ENCODE measurements at regions not wholly inside any gene's neighbourhood (a gene's known extent, or its start where the extent isn't known, plus 50 kb on each side); places are given as distances from the start of the nearest gene placed in this dataset.

DNA sequence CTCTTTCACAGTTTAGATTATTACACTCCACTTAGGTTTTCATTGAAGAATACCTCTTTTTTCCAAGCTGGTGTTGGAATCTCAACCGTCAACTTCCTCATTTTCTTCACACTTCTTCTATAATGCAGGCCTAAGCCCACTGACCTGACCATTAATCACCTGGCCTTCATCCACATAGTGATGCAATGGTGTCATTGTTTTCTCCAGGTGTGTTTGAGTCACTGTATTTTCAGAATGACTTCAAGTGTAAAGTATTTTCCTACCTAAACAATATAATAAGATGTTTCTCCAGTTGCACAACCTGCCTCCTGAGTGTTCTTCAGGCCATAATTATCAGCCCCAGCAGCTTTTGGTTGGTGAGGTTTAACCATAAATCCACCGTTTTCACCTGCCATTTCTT lies 1675.1 kb downstream of the TP53TG3F start:
- TF ChIP-seq, protein P1, sequence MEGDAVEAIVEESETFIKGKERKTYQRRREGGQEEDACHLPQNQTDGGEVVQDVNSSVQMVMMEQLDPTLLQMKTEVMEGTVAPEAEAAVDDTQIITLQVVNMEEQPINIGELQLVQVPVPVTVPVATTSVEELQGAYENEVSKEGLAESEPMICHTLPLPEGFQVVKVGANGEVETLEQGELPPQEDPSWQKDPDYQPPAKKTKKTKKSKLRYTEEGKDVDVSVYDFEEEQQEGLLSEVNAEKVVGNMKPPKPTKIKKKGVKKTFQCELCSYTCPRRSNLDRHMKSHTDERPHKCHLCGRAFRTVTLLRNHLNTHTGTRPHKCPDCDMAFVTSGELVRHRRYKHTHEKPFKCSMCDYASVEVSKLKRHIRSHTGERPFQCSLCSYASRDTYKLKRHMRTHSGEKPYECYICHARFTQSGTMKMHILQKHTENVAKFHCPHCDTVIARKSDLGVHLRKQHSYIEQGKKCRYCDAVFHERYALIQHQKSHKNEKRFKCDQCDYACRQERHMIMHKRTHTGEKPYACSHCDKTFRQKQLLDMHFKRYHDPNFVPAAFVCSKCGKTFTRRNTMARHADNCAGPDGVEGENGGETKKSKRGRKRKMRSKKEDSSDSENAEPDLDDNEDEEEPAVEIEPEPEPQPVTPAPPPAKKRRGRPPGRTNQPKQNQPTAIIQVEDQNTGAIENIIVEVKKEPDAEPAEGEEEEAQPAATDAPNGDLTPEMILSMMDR (conservative IDR thresholded peaks at IDR 0.05; ENCODE audit: low read depth, low read length) = no peak
- TF ChIP-seq EZH2 (IDR thresholded peaks at IDR 0.05; ENCODE audit: borderline replicate concordance, low read depth, low read length, poor library complexity, severe bottlenecking) = no peak
